OCI-LY1 (cell line): ENCODE measurements at regions not wholly inside any gene's neighbourhood (a gene's known extent, or its start where the extent isn't known, plus 50 kb on each side); places are given as distances from the start of the nearest gene placed in this dataset.
"Not testable (repeated sequence)": the region's sequence is repeated elsewhere in the genome, so short reads cannot be mapped to it uniquely, and the experiment has no call there.

Source experiments
- EZH2 ChIP-seq: fragments of 200-600 bp; sonication (generic), shearing (Covaris generic); IDR thresholded peaks from 2 replicates; pipeline ENCODE4 v1.8.0; 2017; ENCODE audit warnings: borderline replicate concordance, mixed run types, mild to moderate bottlenecking, antibody characterized with exemption, low read length, moderate library complexity, mixed read lengths
- TF ChIP-seq, protein P1 (sequence below): fragments of 200-600 bp; sonication (generic), shearing (Covaris generic); IDR thresholded peaks from 2 replicates; pipeline ENCODE4 v1.5.1; 2017; ENCODE audit warnings: mild to moderate bottlenecking, antibody characterized with exemption, low read length, moderate library complexity, mixed read lengths

GRCh38 chr1:120592943-120593342 lies 130.8 kb upstream of the NBPF26 start:
- TF ChIP-seq, protein P1, sequence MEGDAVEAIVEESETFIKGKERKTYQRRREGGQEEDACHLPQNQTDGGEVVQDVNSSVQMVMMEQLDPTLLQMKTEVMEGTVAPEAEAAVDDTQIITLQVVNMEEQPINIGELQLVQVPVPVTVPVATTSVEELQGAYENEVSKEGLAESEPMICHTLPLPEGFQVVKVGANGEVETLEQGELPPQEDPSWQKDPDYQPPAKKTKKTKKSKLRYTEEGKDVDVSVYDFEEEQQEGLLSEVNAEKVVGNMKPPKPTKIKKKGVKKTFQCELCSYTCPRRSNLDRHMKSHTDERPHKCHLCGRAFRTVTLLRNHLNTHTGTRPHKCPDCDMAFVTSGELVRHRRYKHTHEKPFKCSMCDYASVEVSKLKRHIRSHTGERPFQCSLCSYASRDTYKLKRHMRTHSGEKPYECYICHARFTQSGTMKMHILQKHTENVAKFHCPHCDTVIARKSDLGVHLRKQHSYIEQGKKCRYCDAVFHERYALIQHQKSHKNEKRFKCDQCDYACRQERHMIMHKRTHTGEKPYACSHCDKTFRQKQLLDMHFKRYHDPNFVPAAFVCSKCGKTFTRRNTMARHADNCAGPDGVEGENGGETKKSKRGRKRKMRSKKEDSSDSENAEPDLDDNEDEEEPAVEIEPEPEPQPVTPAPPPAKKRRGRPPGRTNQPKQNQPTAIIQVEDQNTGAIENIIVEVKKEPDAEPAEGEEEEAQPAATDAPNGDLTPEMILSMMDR: not testable (repeated sequence)
- TF ChIP-seq EZH2: not testable (repeated sequence)
